Tibial artery (tissue), 4 donors: ENCODE measurements at regions not wholly inside any gene's neighbourhood (a gene's known extent, or its start where the extent isn't known, plus 50 kb on each side); places are given as distances from the start of the nearest gene placed in this dataset.
"Not testable (repeated sequence)": the region's sequence is repeated elsewhere in the genome, so short reads cannot be mapped to it uniquely, and the experiment has no call there.

Experiments used
- DNase-seq, 2 donors: peaks; one replicate each; pipeline ENCODE4 v3.0.0-alpha.2; 2019
- H3K27ac ChIP-seq, 2 donors: fragments of 200-600 bp; sonication (generic) in 1 of 2; 1 replicate in 1 of 2; 2 replicates in 1 of 2; pipeline ENCODE4 v1.5.1; 2018 to 2019; ENCODE audit warnings: mild to moderate bottlenecking in 1 of 2
- H3K27me3 ChIP-seq, 2 donors: fragments of 200-600 bp; sonication (generic) in 1 of 2; one replicate each; pipeline versions ENCODE4 v1.5.1 to v1.6.0; 2016 to 2019
- H3K36me3 ChIP-seq, 3 donors: fragments of 200-600 bp; sonication (generic) in 2 of 3; one replicate each; pipeline ENCODE4 v1.5.1; 2016 to 2019; ENCODE audit warnings: mild to moderate bottlenecking in 2 of 3
- H3K4me1 ChIP-seq, 4 donors: fragments of 200-600 bp; sonication (generic) in 2 of 4; 1 replicate in 3 of 4; 2 replicates in 1 of 4; pipeline ENCODE4 v1.5.1; 2016 to 2019
- H3K4me3 ChIP-seq, 2 donors: fragments of 200-600 bp; sonication (generic) in 1 of 2; 1 replicate in 1 of 2; 2 replicates in 1 of 2; pipeline ENCODE4 v1.5.1; 2018 to 2019; ENCODE audit warnings: mild to moderate bottlenecking in 2 of 2
- H3K9me3 ChIP-seq, 3 donors: fragments of 200-600 bp; sonication (generic) in 1 of 3; one replicate each; pipeline ENCODE4 v1.5.1; 2016 to 2019
- CTCF ChIP-seq, 2 experiments: fragments of 200-600 bp in 1 of 2; fragments of 450-650 bp in 1 of 2; IDR thresholded peaks; one replicate each; pipeline ENCODE4 v1.5.1; 2017 to 2019; ENCODE audit warnings: antibody characterized with exemption in 2 of 2, mild to moderate bottlenecking in 1 of 2, moderate library complexity in 1 of 2
- intact Hi-C: fragments of 100-400 bp; cut with DNase I; formaldehyde crosslinking; loops from one replicate; pipeline ENCODE4 v1.15.0; 2023; ENCODE audit warnings: low total_unique reads

- H3K4me3 ChIP-seq = no peak overlapping the region
- no peaks in the 10 kb centered on the region for H3K36me3 ChIP-seq
- peaks cover 0 to 10% (median 3%) of the 10 kb centered on the region in 4 donors for H3K4me1 ChIP-seq
- no peak for TF ChIP-seq CTCF (IDR thresholded peaks at IDR 0.05)
- DNase-seq = no peak
- H3K9me3 ChIP-seq = no peaks in the 10 kb centered on the region
- H3K27ac ChIP-seq = no peak overlapping the region
- H3K27me3 ChIP-seq = no peaks in the 10 kb centered on the region
- intact Hi-C loops = no loop called here
These were observed 256.2 kb downstream of the TAFA4 start for GRCh38 chr3:68676136-68676535.

- no peak for TF ChIP-seq CTCF (IDR thresholded peaks at IDR 0.05)
- Histone ChIP-seq H3K9me3 (no peaks in the 10 kb centered on the region), H3K4me3 (no peak overlapping the region), H3K36me3 (no peaks in the 10 kb centered on the region), H3K4me1 (peaks cover 0 to 45% (median 17%) of the 10 kb centered on the region in 4 donors), H3K27ac (peak overlapping the region in 1 of 2 donors; percentile 31), H3K27me3 (no peaks in the 10 kb centered on the region)
- no peak for DNase-seq
- intact Hi-C loops = no loop called here
These were observed 265.0 kb downstream of the TAFA4 start for GRCh38 chr3:68667346-68667745.

GRCh38 chr3:68666429-68667136 is 265.8 kb downstream of the TAFA4 start:
- TF ChIP-seq CTCF (IDR thresholded peaks at IDR 0.05) = no peak
- Histone ChIP-seq H3K9me3 (no peaks in the 10 kb centered on the region), H3K27ac (peak overlapping the region; percentile 10 to 31), H3K36me3 (no peaks in the 10 kb centered on the region), H3K27me3 (no peaks in the 10 kb centered on the region), H3K4me3 (no peak overlapping the region), H3K4me1 (peaks cover 0 to 53% (median 17%) of the 10 kb centered on the region in 4 donors)
- intact Hi-C loops = no loop called here
- no peak for DNase-seq

GRCh38 chr3:68664276-68664675 is 268.1 kb downstream of the TAFA4 start:
- intact Hi-C loops = loop anchor here (2.0 kb wide), 1 partner anchor 47 kb away; no protein-coding TSS in a partner anchor
- TF ChIP-seq CTCF (IDR thresholded peaks at IDR 0.05) = no peak
- Histone ChIP-seq H3K4me1 (peaks cover 0 to 56% (median 17%) of the 10 kb centered on the region in 4 donors), H3K27ac (peak overlapping the region; percentile 28 to 61), H3K27me3 (no peaks in the 10 kb centered on the region), H3K9me3 (no peaks in the 10 kb centered on the region), H3K4me3 (no peak overlapping the region), H3K36me3 (no peaks in the 10 kb centered on the region)
- DNase-seq = no peak

GRCh38 chr3:68662176-68662575 is 270.2 kb downstream of the TAFA4 start:
- Histone ChIP-seq H3K36me3 (no peaks in the 10 kb centered on the region), H3K9me3 (no peaks in the 10 kb centered on the region), H3K4me3 (no peak overlapping the region), H3K27ac (peak overlapping the region in 1 of 2 donors; percentile 28), H3K27me3 (no peaks in the 10 kb centered on the region), H3K4me1 (peaks cover 0 to 48% (median 17%) of the 10 kb centered on the region in 4 donors)
- no peak for TF ChIP-seq CTCF (IDR thresholded peaks at IDR 0.05)
- DNase-seq = no peak
- intact Hi-C loops = no loop called here

- H3K4me3 ChIP-seq, H3K27me3 ChIP-seq, H3K4me1 ChIP-seq, H3K9me3 ChIP-seq, intact Hi-C loops, DNase-seq, H3K36me3 ChIP-seq, H3K27ac ChIP-seq: not testable (repeated sequence)
These were observed 281.7 kb downstream of the TAFA4 start for GRCh38 chr3:68650657-68651056.
